Tibial nerve (tissue), 4 donors: ENCODE measurements at regions not wholly inside any gene's neighbourhood (a gene's known extent, or its start where the extent isn't known, plus 50 kb on each side); places are given as distances from the start of the nearest gene placed in this dataset.

Source experiments
- DNase-seq, 2 donors: peaks; one replicate each; pipeline ENCODE4 v3.0.0-alpha.2; 2019; ENCODE audit warnings: low spot score in 2 of 2
- H3K27ac ChIP-seq, 4 donors: fragments of 200-600 bp; sonication (generic) in 3 of 4; one replicate each; pipeline ENCODE4 v1.5.1; 2017 to 2019; ENCODE audit warnings: mild to moderate bottlenecking in 1 of 4
- H3K27me3 ChIP-seq, 2 donors: fragments of 200-600 bp; sonication (generic) in 1 of 2; one replicate each; pipeline versions ENCODE4 v1.5.1 to v1.6.0; 2017 to 2019
- H3K36me3 ChIP-seq, 3 donors: fragments of 200-600 bp; sonication (generic); one replicate each; pipeline ENCODE4 v1.5.1; 2018 to 2019
- H3K4me1 ChIP-seq, 4 donors: fragments of 200-600 bp; sonication (generic) in 3 of 4; one replicate each; pipeline ENCODE4 v1.5.1; 2017 to 2019
- H3K4me3 ChIP-seq, 4 donors: fragments of 200-600 bp; sonication (generic) in 3 of 4; one replicate each; pipeline ENCODE4 v1.5.1; 2017 to 2019; ENCODE audit warnings: mild to moderate bottlenecking in 1 of 4, moderate library complexity in 1 of 4
- H3K9me3 ChIP-seq, 4 donors: fragments of 200-600 bp; sonication (generic) in 3 of 4; one replicate each; pipeline ENCODE4 v1.5.1; 2017 to 2019
- CTCF ChIP-seq, 5 experiments: fragments of 200-600 bp in 3 of 5; fragments of 450-650 bp in 2 of 5; sonication (generic) in 3 of 5; IDR thresholded peaks; one replicate each; pipeline ENCODE4 v1.5.1; 2016 to 2019; ENCODE audit warnings: antibody characterized with exemption in 5 of 5, mild to moderate bottlenecking in 3 of 5, moderate library complexity in 2 of 5
- EP300 ChIP-seq, 2 donors: sonication (generic); formaldehyde crosslinking; IDR thresholded peaks; one replicate each; pipeline ENCODE4 v1.6.1; 2017; ENCODE audit warnings: antibody characterized with exemption in 2 of 2, mild to moderate bottlenecking in 1 of 2
- POLR2A ChIP-seq, 2 donors: fragments of 450-650 bp; IDR thresholded peaks; one replicate each; pipeline ENCODE4 v1.6.1; 2017; ENCODE audit warnings: antibody characterized with exemption in 2 of 2, mild to moderate bottlenecking in 2 of 2, moderate library complexity in 2 of 2
- WGBS, 2 donors: methylation state at CpG; one replicate each; pipeline ENCODE4 v1.1.5; 2018; 5-methylcytosine and 5-hydroxymethylcytosine counted together

DNA sequence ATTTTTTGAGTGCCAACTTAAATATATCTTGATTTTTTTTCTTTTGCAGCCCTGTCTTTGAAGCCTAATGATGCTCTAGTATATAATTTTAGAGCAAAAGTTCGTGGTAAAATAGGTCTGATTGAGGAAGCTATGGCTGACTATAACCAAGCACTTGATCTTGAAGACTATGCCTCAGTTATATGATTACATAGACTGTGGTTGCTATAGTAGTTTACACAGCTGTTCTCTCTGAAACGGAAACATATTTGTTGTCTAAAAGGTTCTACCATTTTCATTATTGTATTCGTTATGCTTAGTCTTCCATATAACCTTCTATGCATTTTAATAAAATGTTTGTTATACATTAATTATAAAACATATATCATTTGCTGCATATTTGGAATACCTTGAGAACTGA, 246.7 kb downstream of the TTC6 start:
- DNase-seq = no peak
- H3K4me3 ChIP-seq = no peak overlapping the region
- no peak for TF ChIP-seq POLR2A (IDR thresholded peaks at IDR 0.05)
- no peak for TF ChIP-seq EP300 (IDR thresholded peaks at IDR 0.05)
- peaks cover 0 to 3% (median 0%) of the 10 kb centered on the region in 4 donors for H3K9me3 ChIP-seq
- H3K36me3 ChIP-seq = no peaks in the 10 kb centered on the region
- no peaks in the 10 kb centered on the region for H3K27me3 ChIP-seq
- H3K27ac ChIP-seq = no peak overlapping the region
- no peaks in the 10 kb centered on the region for H3K4me1 ChIP-seq
- WGBS, 2 donors = 53 to 59% methylated on average over 3 of the region's 3 CpGs

- H3K36me3 ChIP-seq = no peaks in the 10 kb centered on the region
- DNase-seq = no peak
- no peaks in the 10 kb centered on the region for H3K9me3 ChIP-seq
- TF ChIP-seq EP300 (IDR thresholded peaks at IDR 0.05) (no peak), CTCF (IDR thresholded peaks at IDR 0.05) (no peak), POLR2A (IDR thresholded peaks at IDR 0.05) (no peak)
- no peaks in the 10 kb centered on the region for H3K4me1 ChIP-seq
- H3K27me3 ChIP-seq = no peaks in the 10 kb centered on the region
- H3K27ac ChIP-seq = no peak overlapping the region
- no peak overlapping the region for H3K4me3 ChIP-seq
- 76 to 78% methylated on average over 8 of the region's 8 CpGs for WGBS, 2 donors
These were observed 248.7 kb downstream of the TTC6 start for GRCh38 chr14:37843954-37844607.

DNA sequence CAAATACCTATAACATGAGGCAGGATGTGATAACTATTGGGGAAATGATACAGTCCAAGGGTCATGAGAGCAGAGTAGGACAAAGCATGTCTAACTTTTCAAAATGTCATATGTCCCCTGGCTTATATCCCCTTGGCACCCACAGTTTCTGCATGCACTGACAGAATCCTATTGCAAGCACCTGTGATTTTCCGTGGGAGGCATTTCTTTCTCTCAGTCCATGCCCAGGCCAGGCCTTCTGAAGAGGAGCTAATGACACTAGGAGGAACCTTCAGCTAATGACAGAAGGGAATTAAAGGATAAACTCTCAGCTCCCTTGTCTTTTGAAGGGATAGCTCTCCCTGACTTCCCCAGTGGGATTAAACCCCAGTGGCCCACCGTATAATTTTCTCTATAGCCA, 249.2 kb downstream of the TTC6 start:
- H3K27me3 ChIP-seq = no peaks in the 10 kb centered on the region
- no peak overlapping the region for H3K27ac ChIP-seq
- H3K36me3 ChIP-seq = no peaks in the 10 kb centered on the region
- H3K9me3 ChIP-seq = no peaks in the 10 kb centered on the region
- DNase-seq = no peak
- WGBS, 2 donors = 82% methylated on average over 2 of the region's 2 CpGs
- TF ChIP-seq CTCF (IDR thresholded peaks at IDR 0.05) (no peak), POLR2A (IDR thresholded peaks at IDR 0.05) (no peak), EP300 (IDR thresholded peaks at IDR 0.05) (no peak)
- no peak overlapping the region for H3K4me3 ChIP-seq
- H3K4me1 ChIP-seq = no peaks in the 10 kb centered on the region

- Histone ChIP-seq H3K27me3 (no peaks in the 10 kb centered on the region), H3K27ac (no peak overlapping the region), H3K9me3 (no peaks in the 10 kb centered on the region), H3K36me3 (no peaks in the 10 kb centered on the region), H3K4me3 (no peak overlapping the region), H3K4me1 (no peaks in the 10 kb centered on the region)
- TF ChIP-seq CTCF (IDR thresholded peaks at IDR 0.05) = no peak
- no peak for TF ChIP-seq POLR2A (IDR thresholded peaks at IDR 0.05)
- TF ChIP-seq EP300 (IDR thresholded peaks at IDR 0.05) = no peak
- no peak for DNase-seq
- WGBS, 2 donors = 83 to 89% methylated on average over 2 of the region's 2 CpGs
These were observed 253.7 kb downstream of the TTC6 start for GRCh38 chr14:37848985-37849621.

GRCh38 chr14:37851054-37851453, 255.6 kb downstream of the TTC6 start:
- no peak for DNase-seq
- TF ChIP-seq CTCF (IDR thresholded peaks at IDR 0.05) = no peak
- no peak for TF ChIP-seq POLR2A (IDR thresholded peaks at IDR 0.05)
- no peak for TF ChIP-seq EP300 (IDR thresholded peaks at IDR 0.05)
- Histone ChIP-seq H3K36me3 (no peaks in the 10 kb centered on the region), H3K4me3 (no peak overlapping the region), H3K4me1 (no peaks in the 10 kb centered on the region), H3K27me3 (no peaks in the 10 kb centered on the region), H3K27ac (no peak overlapping the region), H3K9me3 (no peaks in the 10 kb centered on the region)
- WGBS, 2 donors = 81 to 85% methylated on average over 1 of the region's 1 CpG
